Stomach (tissue), 4 donors: ENCODE measurements at regions not wholly inside any gene's neighbourhood (a gene's known extent, or its start where the extent isn't known, plus 50 kb on each side); places are given as distances from the start of the nearest gene placed in this dataset.

Experiments used
- CTCF ChIP-seq, 7 experiments: fragments of 450-650 bp in 4 of 7; fragments of 200-600 bp in 3 of 7; sonication (generic) in 3 of 7; IDR thresholded peaks; one replicate each; pipeline ENCODE4 v1.5.1; 2016 to 2019; ENCODE audit warnings: antibody characterized with exemption in 7 of 7, control low read depth in 2 of 7, mild to moderate bottlenecking in 1 of 7
- EP300 ChIP-seq: sonication (generic); formaldehyde crosslinking; IDR thresholded peaks from one replicate; pipeline ENCODE4 v1.6.1; 2017; ENCODE audit warnings: antibody characterized with exemption
- POLR2A ChIP-seq, 4 donors: fragments of 450-650 bp; IDR thresholded peaks; one replicate each; pipeline ENCODE4 v1.6.1; 2016; ENCODE audit warnings: antibody characterized with exemption in 4 of 4, control low read depth in 2 of 4, mild to moderate bottlenecking in 1 of 4, moderate library complexity in 1 of 4
- POLR2AphosphoS5 ChIP-seq, 3 donors: sonication (generic); formaldehyde crosslinking; IDR thresholded peaks; one replicate each; pipeline ENCODE4 v1.6.1; 2016; ENCODE audit warnings: antibody characterized with exemption in 3 of 3

DNA sequence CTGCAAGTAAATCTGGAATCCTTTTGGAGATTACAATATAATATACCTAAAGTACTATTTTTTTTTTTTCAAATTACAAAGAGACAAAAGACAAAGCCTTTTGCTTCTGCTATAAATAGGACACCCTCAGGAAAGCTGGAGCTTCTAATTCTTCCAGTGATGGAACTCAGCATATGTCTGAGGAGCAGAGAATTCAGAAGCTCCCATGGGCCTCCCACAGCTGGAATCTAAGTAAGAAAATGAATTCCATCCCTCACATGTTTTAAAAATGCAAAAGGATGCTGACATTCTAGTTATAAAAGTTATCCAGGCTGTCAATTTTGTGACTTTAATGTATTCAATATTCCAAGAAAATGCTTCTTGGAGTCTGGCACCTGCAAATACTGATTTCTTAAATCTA, 571.3 kb upstream of the LRRTM4 start:
- TF ChIP-seq EP300, result no peak
- TF ChIP-seq CTCF (IDR thresholded peaks at IDR 0.05), result no peak
- no peak for TF ChIP-seq POLR2AphosphoS5 (IDR thresholded peaks at IDR 0.05)
- TF ChIP-seq POLR2A (IDR thresholded peaks at IDR 0.05), result no peak
